HG02623 (cell line): ENCODE measurements at regions not wholly inside any gene's neighbourhood (a gene's known extent, or its start where the extent isn't known, plus 50 kb on each side); places are given as distances from the start of the nearest gene placed in this dataset.

ENCODE experiments used
- ATAC-seq: cut with Tn5 transposase; IDR thresholded peaks from one replicate; pipeline ENCODE4 v1.9.1; 2021; ENCODE audit warnings: moderate library complexity; ENCODE audit not compliant: unreplicated experiment

DNA sequence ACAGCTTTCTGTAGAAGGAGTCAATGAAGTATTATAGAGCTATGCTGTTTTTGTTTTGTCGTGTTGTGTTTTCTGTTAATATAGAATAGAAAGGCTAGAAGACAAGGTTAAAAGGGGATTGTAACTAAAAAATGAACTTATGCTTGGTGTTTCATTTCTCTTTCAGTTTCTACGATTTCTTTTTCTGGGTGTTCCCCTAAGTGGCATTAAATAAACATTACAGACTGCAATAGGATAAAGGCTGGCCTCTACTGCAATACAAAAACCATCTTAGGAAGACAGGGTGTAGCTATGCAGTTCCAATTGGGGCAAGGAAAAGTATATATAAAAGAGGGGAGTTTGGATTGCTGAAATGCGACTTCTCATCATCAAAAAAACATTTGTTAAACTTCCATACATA, 1609.7 kb upstream of the ACVR2A start:
- no peak for ATAC-seq

DNA sequence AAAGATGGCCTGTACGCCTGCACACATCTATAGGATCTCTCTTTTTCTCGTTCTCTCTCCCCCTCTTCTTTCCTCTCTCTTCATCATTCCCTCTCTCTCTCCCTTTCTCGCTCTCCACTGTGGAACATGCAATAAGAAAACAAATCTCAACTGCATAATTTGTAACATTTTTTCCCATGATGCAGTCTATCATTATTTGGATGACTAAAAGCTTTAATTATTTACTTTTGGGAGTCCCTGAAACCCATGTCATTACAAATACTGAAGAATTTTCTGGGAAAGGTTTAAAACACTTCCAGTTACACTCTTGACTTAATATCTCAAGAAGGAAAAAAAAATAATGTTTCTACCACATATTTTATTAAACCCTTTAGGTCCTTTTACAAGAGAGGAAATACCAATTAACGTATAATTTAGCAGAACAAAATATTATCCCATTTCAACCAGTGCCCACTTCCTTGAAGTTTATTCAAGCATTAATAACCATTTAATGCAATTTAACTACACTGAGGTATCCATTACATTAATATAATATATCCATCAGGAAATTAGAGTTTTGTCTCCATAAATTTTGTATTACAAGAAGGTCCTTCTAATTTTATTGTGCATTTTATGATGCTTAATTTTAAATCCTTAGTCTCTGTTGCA, 1615.2 kb upstream of the ACVR2A start:
- ATAC-seq = no peak

DNA sequence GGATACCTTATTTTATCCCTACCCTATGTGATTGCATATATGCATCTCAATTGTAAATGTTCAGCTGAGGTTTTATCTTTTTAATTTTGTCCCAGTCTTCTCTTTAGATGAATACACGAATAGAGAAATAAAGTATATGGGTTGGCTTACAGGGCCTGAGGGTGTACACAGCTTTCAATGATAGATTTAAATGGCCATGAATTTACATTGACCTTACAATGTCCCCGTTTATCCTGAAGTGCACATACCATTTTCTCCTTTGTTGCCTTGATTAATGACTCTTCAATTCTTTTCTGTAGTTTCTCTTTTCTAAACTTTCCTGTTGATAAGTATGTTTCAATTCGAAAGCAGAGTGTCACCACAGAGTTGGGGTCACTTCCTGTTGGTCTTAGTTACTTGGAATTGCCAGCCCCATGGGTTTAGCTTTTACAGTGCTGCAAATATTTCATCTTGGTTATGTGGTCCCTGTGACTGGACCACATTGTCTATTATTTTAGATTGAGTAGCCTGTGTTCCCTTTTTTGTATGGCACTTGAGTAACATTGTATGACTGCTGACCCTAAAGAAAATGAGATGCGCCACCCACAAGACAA, 1616.3 kb upstream of the ACVR2A start:
- no peak for ATAC-seq

DNA sequence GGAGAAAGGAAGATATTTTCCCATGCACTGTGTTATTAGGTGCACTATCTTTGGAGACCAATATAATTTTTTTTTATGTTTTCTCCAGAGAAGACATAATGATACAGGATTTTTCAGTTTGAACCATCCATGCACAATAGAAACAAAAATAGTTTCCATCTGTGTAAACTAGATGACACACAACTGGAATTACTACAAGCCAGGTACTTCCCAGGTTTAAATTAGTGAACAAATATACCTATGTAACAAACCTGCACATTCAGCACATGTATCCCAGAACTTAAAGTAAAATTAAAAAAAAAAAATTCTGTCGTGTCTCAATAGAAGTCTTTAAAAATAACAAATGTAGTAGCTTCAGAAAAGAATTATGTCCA, 1616.8 kb upstream of the ACVR2A start:
- ATAC-seq = no peak

DNA sequence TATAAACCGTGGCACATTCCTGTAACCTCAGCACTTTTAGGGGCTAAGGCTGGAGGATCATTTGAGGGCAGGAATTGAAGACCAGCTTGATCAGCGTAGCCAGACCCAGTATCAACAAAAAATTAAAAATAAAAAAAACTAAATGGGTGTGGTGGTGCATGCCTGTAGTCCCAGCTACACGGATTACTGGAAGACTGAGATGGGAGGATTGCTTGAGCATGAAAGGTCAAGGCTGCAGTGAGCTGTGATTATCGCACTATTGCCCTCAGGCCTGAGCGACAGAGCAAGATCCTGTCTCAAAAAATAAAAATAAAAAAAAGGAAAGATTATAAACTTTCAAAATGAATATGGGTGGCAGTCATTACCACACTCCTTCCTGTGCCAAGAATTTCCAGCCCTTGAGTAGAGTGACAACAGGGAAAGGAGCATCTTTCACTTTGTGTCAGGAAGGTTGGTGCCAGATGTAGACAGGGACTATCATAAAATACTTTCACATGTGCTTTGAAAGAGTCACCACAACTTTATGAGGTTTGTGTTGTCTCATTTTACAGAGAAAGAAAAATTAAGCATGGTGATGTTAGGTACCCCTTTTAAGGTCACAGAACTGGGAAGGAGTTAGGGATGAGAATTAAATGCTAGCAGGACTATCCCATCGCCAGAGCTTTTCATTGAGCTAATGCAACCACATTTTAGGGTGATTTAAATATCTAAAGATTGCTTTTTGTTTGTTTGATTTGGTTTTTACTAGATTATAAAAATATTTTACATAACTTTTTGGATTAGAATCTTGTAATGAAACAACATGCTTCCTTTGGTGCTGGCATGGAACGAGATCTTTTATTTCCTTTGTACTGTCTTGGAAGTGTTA, 1617.4 kb upstream of the ACVR2A start:
- ATAC-seq = peak; percentile 38

DNA sequence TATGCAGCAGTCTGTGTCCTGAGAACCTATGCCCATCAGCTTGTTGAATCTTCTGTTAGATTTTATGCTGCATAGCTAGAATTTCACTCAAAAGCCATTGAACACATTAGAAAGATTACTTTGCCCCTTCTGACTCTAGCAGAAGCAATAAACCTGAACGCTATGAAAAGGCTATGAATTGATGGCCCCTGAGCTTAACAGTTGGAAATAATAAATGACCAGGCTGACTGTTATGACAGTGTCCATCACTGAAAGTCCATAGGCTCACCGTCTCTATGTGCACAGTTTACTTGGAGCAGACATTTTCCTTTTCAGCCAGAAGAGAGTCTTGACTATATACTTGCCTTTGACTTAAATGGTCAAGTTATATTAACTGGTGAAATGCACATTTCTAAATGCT, 1618.8 kb upstream of the ACVR2A start:
- no peak for ATAC-seq

DNA sequence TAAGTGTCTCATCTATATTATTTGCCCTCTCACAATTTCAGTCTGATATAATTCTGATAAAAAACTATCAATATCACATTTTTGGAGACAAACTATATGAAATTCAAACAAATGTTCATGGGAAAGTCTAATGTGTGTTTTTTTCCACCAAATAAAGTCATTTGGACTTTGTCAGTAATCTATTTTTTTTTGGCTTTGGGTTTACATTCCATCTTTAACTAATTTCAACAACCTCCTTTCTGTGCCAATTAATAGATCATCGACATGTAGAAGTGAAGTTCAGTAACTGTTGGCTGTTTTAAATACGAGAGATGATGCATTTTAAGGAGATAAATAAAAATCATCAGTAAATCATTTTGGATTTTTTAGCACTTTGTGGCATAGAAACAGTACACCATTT, 1623.0 kb upstream of the ACVR2A start:
- no peak for ATAC-seq

DNA sequence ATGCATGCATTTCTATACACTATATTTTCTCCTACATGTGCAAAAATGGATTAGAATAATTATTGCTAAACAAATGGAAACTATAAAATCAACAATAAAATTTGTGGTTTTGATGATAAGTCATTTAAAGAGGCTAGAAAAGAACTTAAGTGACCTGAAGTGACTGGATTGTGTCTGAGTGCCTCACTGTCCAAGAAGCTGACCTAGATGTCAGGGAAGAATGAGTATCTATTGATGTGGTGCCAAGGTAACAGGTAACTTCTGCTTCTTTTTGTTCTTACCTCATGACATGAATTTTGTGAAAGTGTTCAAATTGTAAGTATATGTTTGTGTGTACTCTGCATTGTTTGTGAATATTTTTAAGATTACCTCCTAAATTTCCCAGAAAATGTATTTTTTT, 1623.9 kb upstream of the ACVR2A start:
- ATAC-seq = no peak

DNA sequence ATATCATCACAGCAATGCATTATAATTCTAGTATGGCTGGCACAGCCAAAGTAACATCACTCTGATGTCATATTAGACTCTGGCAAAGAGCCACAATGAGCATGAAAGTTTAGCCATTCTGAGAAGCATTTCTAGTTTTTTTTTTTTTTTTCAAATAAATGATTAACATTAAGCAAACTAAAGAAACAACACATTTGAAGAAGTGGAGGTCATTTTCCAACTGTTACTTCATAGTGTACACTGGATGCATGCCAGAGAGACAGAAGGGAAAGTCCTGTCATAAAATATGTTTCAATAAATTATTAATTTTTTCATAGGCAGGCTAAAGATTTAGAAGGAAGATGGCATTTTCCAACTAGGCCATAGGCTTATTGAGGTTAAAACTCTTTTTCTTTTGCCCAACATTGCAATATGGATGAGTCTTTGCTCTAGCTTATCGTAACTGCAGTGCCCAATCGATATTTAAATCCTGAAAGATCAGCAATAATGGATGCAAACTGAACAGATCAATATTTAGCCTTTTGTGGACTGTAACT, 1630.4 kb upstream of the ACVR2A start:
- ATAC-seq = no peak

DNA sequence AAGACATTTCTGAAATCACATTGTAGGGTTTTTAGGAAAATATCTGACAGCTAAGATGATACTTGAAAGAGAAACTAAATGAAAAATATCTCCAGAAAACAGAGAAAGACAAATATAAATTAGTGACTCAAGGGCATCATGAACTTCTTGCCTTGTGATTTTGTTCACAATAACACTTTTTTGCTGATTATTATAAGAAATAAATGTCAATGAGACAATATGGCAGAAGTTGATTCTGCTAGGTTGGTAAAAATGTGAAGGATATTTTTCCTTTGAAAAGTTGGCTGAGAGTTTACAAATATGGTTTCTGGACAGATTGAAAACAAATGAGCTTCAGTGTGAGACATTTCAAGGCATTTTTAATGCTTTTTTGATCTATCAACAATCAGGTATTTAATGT, 1631.2 kb upstream of the ACVR2A start:
- ATAC-seq = no peak

DNA sequence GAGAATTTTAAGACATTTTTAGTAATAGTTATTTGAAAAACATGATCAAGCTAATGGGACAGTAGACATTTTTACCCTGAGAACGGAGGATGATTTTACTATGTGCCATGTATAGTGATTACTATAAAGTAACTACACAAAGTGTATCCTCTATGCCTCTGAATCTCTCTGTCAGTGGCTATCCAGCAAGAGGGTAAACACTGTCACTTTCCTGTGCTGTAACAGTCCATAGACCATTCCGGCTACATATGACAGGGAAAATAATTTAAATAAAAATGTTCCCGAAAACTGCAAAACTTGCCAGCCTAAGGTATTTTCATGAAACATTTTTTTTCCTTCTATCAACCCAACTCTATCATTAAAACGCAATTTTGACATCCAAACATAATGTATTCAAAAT, 1632.2 kb upstream of the ACVR2A start:
- no peak for ATAC-seq

DNA sequence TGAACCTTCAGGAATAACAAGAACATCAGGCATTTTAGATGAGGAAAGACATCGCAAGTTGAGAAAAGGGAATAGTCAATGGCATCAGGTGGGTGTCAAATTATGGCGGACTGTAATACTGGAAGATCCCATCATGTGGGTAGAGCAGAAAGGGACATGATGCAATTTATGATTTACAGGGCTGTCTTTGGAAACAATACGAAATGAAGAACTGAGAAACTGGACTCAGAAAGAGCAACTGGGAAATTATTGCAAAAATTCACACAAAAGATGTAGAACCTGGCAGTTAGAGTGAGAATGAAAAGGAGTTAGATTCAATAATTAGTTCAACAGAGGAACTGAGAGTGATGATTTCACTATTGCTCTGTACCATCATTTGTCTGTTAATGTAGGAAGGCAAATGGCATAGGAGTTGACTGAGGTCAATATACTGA, 1635.0 kb upstream of the ACVR2A start:
- ATAC-seq = no peak

DNA sequence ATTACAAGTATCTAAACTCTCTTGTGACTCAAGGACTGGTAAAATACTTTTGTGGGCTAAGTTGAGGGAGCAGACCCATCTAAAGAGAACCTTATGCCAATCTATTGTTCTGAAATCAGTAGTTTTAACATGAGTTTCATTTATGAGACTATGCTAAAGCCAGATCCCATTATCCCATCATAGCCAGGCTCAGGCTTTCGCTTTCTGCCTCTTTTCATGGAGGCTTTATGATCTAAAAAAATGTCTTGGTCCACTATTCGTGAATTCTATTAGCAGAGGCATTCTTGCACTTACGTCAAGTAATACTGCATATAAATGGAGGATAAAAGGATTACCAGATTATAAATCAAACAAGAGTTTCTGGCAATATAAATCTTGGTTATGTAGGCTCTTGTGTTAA, 1636.9 kb upstream of the ACVR2A start:
- ATAC-seq = no peak

DNA sequence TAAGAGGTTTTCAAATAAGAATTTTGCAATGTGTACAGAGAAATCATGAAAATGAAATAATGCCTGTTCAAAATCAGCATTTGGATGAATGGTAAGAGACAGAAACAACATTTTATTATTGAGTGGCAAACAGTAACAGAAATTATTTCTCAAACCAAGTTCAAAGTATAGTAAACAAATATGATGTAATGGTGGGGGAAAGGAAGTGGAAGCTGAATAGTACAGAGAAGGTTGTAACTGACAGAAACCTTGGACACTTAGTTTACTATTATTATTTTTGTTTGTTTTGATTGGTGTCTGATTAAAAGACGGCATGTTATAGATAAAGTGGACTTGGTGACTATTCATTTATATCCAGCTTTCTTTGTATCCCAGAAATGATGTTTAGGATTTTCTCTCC, 1637.4 kb upstream of the ACVR2A start:
- no peak for ATAC-seq

DNA sequence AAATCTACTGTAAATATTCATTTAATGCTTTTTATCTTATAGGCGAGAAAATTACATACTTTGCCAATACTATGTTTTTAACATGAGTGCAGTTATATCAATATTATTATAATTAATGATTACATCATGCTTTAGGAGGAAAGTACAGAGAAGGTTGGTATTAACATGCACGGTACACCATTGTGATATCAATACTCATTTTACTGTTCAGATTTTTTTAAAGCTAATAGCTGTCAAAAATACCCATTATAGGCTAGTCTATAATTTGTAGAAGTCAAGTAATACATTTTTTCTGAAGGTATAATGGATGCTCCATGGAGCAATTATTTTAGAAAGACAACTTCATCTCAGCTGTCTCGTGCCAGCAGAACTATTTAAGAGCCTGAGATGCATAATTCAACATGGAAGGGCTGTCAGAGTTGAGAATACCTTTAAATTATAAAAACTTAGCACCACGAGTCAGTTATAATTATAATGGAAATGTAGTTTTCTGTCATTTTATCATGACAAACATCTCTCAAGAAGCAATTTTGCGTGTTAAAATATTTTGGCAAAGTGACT, 1641.7 kb upstream of the ACVR2A start:
- ATAC-seq = no peak

DNA sequence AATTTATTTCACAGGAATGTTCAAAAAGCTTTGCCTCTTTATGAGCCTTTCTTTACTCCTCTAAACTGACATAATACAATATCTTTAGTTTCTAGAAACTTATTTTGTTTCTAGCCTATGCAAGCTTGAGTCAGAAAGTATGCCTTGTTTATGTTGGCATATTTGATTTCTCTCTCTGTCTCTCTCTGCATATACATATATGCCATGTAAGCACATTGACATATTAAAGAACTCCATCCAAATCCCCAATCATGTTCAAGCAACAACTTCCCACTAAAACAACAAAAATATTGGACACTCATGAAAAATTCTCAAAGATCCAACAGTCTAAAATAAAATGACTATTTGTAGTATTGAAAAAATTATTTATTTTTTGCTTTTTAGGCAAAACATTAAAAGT, 1651.2 kb upstream of the ACVR2A start:
- ATAC-seq = no peak

DNA sequence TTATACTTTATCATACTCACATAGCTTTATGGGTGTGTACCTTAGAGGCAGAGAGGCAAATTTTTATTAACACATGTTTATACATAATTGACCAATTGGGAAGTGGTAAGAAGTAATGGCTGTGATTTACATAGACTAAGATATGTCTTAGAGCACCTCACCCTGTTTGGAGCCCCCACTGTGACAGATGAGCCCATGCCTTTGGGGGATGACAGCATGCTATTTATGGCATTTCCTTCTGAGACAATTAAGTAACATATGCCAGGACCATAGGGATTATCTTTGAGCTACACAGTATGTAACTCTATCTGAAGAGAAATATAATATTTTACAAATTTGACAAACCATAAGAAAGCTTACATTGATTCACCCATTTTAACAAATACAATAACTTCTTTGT, 1655.3 kb upstream of the ACVR2A start:
- ATAC-seq = no peak

DNA sequence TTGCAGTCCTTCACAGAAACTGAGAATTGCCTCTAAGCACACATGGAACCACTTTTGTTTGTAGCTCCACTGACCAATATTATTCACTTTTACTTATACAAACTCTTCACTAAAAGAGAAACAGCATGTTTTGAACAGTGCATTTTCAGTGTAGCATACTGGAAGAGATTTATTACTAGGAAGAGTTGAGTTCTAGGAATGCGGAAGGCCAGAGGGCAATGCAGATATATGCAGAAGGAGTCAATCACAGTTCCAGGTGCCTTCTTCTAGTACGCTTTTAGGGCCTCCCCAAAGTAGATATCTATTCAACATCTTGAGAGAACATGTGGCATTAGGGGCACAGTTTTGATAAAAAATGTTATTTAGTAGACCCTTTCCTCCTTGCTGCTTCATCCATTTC, 1654.0 kb upstream of the ZEB2 start:
- no peak for ATAC-seq

DNA sequence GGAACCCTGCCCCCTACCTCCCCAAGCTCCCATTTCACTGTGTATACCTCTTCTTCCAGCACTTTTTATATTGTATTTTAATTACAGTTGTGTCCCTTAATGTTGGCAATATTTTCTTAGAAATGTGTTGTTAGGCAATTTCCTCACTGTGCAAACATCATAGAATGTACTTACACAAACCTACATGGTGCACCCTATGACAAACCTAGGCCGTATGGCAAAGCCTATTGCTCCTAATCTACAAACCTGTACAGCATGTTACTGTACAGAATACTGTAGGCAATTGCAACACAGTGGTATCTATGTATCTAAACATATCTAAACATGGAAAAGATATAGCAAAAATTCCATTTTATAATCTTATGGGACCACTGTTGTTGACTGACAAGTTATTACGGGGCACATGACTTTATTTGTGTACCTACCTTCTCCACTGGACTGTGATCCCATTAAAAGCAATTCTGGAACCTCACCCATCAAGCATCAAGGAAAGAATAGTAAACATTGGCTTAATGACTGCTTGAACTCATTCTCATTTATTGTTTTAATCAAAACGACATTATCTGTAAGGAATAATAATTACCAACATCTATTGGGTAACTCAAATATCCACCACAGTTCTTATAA, 1641.5 kb upstream of the ZEB2 start:
- ATAC-seq = no peak

DNA sequence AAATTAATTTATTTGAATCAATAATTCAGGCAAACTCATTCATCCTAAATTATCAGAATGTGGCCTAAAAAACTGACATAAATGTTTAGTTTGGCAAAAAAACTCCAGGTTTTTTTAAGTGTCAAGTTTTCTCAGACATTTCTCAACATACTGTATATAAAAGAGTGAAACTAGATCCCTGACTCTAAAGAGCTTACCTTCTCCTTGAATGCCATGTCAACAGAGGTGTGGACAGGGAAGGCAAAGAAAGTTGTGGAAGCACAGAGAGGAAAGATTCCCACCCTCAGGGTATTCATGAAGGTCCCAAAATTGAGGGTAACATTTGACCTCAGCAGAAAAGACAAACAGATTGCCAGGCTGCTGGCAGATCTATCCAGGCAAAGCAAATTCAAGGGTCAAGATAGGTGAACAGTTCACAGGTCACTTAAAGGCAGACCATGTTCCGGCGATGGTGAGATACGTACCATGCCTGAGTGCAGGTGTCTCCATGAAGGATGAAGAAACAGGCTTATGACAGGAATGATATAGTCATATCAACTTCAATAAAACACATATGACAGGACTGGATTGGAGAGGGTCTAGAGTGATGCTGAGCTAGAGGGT, 1638.3 kb upstream of the ZEB2 start:
- no peak for ATAC-seq
